ENCODE measurements at regions not wholly inside any gene's neighbourhood (a gene's known extent, or its start where the extent isn't known, plus 50 kb on each side); places are given as distances from the start of the nearest gene placed in this dataset.

- TF ChIP-seq, protein P1, sequence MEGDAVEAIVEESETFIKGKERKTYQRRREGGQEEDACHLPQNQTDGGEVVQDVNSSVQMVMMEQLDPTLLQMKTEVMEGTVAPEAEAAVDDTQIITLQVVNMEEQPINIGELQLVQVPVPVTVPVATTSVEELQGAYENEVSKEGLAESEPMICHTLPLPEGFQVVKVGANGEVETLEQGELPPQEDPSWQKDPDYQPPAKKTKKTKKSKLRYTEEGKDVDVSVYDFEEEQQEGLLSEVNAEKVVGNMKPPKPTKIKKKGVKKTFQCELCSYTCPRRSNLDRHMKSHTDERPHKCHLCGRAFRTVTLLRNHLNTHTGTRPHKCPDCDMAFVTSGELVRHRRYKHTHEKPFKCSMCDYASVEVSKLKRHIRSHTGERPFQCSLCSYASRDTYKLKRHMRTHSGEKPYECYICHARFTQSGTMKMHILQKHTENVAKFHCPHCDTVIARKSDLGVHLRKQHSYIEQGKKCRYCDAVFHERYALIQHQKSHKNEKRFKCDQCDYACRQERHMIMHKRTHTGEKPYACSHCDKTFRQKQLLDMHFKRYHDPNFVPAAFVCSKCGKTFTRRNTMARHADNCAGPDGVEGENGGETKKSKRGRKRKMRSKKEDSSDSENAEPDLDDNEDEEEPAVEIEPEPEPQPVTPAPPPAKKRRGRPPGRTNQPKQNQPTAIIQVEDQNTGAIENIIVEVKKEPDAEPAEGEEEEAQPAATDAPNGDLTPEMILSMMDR (conservative IDR thresholded peaks at IDR 0.05; ENCODE audit: low read depth, low read length), result no peak
- TF ChIP-seq EZH2 (IDR thresholded peaks at IDR 0.05; ENCODE audit: borderline replicate concordance, low read depth, low read length, poor library complexity, severe bottlenecking), result no peak
These were observed 193.7 kb downstream of the GPX5 start for GRCh38 chr6:28719275-28719940.
